ENCODE measurements at regions not wholly inside any gene's neighbourhood (a gene's known extent, or its start where the extent isn't known, plus 50 kb on each side); places are given as distances from the start of the nearest gene placed in this dataset.

DNA sequence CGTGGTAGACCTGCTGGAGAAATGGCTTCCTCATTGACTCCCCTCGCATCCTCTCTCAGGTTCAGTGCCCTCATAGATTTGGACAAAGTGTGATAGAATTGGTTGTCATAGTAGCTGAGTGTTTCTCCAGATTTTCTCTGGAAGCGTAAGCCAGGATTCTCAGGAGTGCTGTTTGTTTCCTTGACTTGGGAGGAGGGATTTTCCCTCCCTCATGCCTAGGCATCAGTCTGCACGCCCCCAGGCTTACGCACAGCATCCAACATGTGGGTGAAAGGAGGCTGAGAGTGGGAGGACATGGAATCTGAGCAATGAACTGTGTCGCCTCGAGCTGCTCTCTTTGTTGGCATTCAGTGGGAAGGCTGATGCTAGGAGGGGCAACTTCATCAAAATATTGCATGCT, 503.5 kb downstream of the LTN1 start:
- TF ChIP-seq, protein P1, sequence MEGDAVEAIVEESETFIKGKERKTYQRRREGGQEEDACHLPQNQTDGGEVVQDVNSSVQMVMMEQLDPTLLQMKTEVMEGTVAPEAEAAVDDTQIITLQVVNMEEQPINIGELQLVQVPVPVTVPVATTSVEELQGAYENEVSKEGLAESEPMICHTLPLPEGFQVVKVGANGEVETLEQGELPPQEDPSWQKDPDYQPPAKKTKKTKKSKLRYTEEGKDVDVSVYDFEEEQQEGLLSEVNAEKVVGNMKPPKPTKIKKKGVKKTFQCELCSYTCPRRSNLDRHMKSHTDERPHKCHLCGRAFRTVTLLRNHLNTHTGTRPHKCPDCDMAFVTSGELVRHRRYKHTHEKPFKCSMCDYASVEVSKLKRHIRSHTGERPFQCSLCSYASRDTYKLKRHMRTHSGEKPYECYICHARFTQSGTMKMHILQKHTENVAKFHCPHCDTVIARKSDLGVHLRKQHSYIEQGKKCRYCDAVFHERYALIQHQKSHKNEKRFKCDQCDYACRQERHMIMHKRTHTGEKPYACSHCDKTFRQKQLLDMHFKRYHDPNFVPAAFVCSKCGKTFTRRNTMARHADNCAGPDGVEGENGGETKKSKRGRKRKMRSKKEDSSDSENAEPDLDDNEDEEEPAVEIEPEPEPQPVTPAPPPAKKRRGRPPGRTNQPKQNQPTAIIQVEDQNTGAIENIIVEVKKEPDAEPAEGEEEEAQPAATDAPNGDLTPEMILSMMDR (IDR thresholded peaks at IDR 0.05; ENCODE audit: low read depth, low read length, missing control alignments), result no peak
- Histone ChIP-seq H3K36me3 (replicated peaks) (no peaks in the 10 kb centered on the region), H3K27ac (no peak overlapping the region), H3K4me3 (ENCODE audit: low read depth, low read length) (no peak overlapping the region), H3K27me3 (replicated peaks) (no peaks in the 10 kb centered on the region)
- in situ Hi-C loops (cut with HindIII; ENCODE audit: low pct_ligation_motif_present, low sequenced_read_pairs), result no loop called here
- no peak for DNase-seq

DNA sequence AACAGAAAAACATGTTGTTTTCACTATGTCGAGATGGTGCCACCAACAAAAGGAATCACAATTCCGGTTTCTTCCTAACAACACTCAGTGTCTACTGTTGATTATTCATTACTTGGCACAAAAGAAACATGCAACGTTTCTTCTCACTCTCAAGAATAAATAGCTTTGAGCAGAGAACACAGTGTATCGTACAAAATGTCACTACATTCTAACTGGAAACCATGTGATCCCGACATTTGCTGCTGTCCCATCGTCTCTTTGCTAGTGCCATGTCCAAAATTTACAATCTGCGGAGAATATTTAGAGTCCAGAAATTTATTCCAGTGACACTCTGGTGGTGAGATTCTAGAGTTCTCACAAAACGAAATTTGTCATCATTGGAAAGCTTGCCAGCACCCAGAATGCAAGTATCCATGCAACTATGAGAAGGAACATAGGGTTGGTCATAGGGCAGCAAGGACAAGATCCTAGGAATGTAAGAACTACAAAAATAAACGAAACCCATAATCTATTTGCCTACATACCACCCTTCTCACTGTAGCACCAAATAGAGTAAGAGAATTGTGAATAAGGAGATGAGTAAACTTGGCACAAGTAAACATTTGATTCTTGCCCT, 505.1 kb downstream of the LTN1 start:
- Histone ChIP-seq H3K27me3 (replicated peaks) (no peaks in the 10 kb centered on the region), H3K27ac (no peak overlapping the region), H3K36me3 (replicated peaks) (no peaks in the 10 kb centered on the region), H3K4me3 (ENCODE audit: low read depth, low read length) (no peak overlapping the region)
- DNase-seq, result no peak
- in situ Hi-C loops (cut with HindIII; ENCODE audit: low pct_ligation_motif_present, low sequenced_read_pairs), result no loop called here
- TF ChIP-seq, protein P1 (IDR thresholded peaks at IDR 0.05; ENCODE audit: low read depth, low read length, missing control alignments), result no peak

DNA sequence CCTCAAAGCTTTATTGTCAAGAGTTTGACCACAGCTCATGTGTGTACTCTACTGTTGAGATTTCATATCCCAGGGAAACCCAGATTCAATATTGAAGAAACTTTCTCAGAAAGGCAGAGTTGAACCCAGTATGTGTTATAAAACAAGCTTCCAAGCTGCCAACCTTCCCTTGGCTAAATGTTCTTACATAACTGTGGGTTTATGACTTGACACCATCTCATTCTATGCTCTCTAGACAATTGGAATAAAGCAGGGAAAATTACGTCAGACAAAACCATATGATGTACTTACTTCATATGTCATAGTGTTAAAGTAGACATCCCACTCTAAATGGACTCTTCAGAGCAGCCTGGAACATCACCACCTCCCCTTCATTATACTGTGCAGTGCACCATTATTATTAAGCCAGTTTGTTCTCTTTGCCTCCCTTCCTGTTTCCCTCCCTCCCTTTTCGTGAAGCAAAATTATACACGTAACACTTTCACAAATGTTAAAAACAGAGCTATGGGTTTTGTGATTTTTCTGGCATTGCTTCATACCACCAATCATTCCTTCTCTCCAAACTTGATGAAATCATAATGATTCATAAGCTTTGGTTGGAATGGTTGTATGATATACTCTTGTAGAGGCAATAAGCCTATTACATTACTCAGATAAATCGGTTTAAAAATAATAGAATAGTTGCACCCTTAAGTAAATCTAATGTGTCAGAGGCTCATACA, 507.2 kb downstream of the LTN1 start:
- peak; percentile 27 for DNase-seq
- in situ Hi-C loops (cut with HindIII; ENCODE audit: low pct_ligation_motif_present, low sequenced_read_pairs), result no loop called here
- H3K4me3 ChIP-seq (ENCODE audit: low read depth, low read length), result no peak overlapping the region
- no peaks in the 10 kb centered on the region for H3K36me3 ChIP-seq (replicated peaks)
- H3K27ac ChIP-seq, result peak overlapping the region; percentile 15
- TF ChIP-seq, protein P1 (IDR thresholded peaks at IDR 0.05; ENCODE audit: low read depth, low read length, missing control alignments), result no peak
- no peaks in the 10 kb centered on the region for H3K27me3 ChIP-seq (replicated peaks)

DNA sequence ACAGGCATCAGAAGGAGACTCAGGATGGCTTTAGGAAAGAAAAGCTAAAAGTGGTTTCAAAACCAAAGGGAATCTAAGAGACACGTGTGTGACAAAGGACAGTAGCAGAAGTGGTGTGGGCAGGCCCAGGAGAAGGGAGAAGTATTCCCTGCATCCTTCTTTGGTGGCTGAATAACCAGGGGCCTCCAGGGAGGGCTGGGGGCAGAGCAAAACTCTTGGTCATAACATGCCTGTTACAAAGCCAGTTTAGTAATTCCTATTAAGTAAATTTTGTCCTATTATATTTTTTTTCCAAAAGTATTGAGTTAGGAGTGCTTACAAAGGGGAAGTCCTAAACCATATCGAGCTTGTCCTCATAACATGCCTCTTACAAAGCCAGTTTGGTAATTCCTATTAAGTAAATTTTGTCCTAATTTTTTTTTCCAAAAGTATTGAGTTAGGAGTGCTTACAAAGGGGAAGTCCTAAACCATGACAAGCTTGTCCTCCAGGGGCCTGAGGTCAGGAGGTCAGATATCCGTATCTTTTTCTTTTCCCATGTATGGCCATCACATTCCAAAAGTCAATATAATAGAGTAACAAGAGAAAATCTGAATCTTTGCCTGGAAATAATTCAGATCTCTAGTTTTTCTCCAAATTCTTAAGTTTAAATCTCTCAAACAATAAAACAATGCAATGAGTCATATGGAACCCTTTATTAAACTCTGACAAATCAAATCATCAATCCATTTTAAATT, 509.2 kb downstream of the LTN1 start:
- H3K4me3 ChIP-seq (ENCODE audit: low read depth, low read length), result no peak overlapping the region
- in situ Hi-C loops (cut with HindIII; ENCODE audit: low pct_ligation_motif_present, low sequenced_read_pairs), result no loop called here
- no peak for DNase-seq
- H3K36me3 ChIP-seq (replicated peaks), result no peaks in the 10 kb centered on the region
- H3K27ac ChIP-seq, result no peak overlapping the region
- H3K27me3 ChIP-seq (replicated peaks), result no peaks in the 10 kb centered on the region
- TF ChIP-seq, protein P1 (IDR thresholded peaks at IDR 0.05; ENCODE audit: low read depth, low read length, missing control alignments), result no peak

DNA sequence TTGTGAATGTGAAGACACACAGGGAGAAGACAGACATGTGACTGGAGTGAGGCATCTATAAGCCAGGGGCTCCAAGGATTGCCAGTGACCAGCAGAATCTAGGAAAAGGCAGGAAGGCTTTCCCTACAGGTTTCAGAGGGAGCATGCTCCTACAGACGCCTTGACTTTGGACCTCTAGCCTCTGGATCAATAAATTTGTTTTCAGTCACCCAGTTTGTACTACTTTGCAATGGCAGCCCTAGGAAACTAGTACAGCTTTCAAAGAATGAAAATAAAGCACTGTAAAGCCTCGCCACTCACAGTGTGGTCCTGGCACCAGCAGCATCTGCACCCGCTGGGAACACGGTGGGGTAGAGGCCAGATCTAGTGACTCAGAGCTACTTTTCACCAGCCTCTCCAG, 510.0 kb downstream of the LTN1 start:
- Histone ChIP-seq H3K4me3 (ENCODE audit: low read depth, low read length) (no peak overlapping the region), H3K27ac (no peak overlapping the region), H3K27me3 (replicated peaks) (no peaks in the 10 kb centered on the region), H3K36me3 (replicated peaks) (no peaks in the 10 kb centered on the region)
- TF ChIP-seq, protein P1 (IDR thresholded peaks at IDR 0.05; ENCODE audit: low read depth, low read length, missing control alignments), result no peak
- in situ Hi-C loops (cut with HindIII; ENCODE audit: low pct_ligation_motif_present, low sequenced_read_pairs), result no loop called here
- no peak for DNase-seq

Measured in brain microvascular endothelial cell (primary cell).